Eye (tissue), 1 donor: ENCODE measurements at regions not wholly inside any gene's neighbourhood (a gene's known extent, or its start where the extent isn't known, plus 50 kb on each side); places are given as distances from the start of the nearest gene placed in this dataset.
A peak's percentile ranks its signal among the peaks of the same experiment; 100 is the strongest.

Source experiments
- DNase-seq: peaks from one replicate; pipeline ENCODE4 v3.0.0-alpha.2; 2015

- no peak for DNase-seq
Observed at GRCh38 chr5:158152136-158152535, 293.2 kb upstream of the CLINT1 start.

GRCh38 chr5:158147227-158147626, 288.3 kb upstream of the CLINT1 start:
- no peak for DNase-seq

GRCh38 chr5:158145827-158146226, 286.9 kb upstream of the CLINT1 start:
- DNase-seq, result no peak

- DNase-seq, result no peak
Observed at GRCh38 chr5:158143081-158143480, 284.1 kb upstream of the CLINT1 start.

- DNase-seq, result no peak
Observed at GRCh38 chr5:158142156-158142555, 283.2 kb upstream of the CLINT1 start.

- no peak for DNase-seq
Observed at GRCh38 chr5:158140120-158140731, 281.3 kb upstream of the CLINT1 start.

- no peak for DNase-seq
Observed at GRCh38 chr5:158139161-158139560, 280.2 kb upstream of the CLINT1 start.

- peak; percentile 83 for DNase-seq
Observed at GRCh38 chr5:158135682-158136179, 276.8 kb upstream of the CLINT1 start.

- no peak for DNase-seq
Observed at GRCh38 chr5:158133369-158133768, 274.4 kb upstream of the CLINT1 start.

- DNase-seq, result no peak
Observed at GRCh38 chr5:158127536-158127935, 268.6 kb upstream of the CLINT1 start.

GRCh38 chr5:158126442-158127405, 267.8 kb upstream of the CLINT1 start:
- DNase-seq, result peak; percentile 37

- no peak for DNase-seq
Observed at GRCh38 chr5:158124606-158125316, 265.8 kb upstream of the CLINT1 start.

- DNase-seq, result no peak
Observed at GRCh38 chr5:158123595-158123994, 264.6 kb upstream of the CLINT1 start.

GRCh38 chr5:158121678-158122077, 262.7 kb upstream of the CLINT1 start:
- DNase-seq, result no peak

- no peak for DNase-seq
Observed at GRCh38 chr5:158120760-158121159, 261.8 kb upstream of the CLINT1 start.

- no peak for DNase-seq
Observed at GRCh38 chr5:158119961-158120723, 261.2 kb upstream of the CLINT1 start.

- no peak for DNase-seq
Observed at GRCh38 chr5:158117467-158118160, 258.7 kb upstream of the CLINT1 start.

GRCh38 chr5:158116965-158117364, 258.0 kb upstream of the CLINT1 start:
- no peak for DNase-seq

GRCh38 chr5:158115468-158115867, 256.5 kb upstream of the CLINT1 start:
- no peak for DNase-seq

- DNase-seq, result no peak
Observed at GRCh38 chr5:158108177-158108576, 249.2 kb upstream of the CLINT1 start.

GRCh38 chr5:158100373-158100888, 241.5 kb upstream of the CLINT1 start:
- no peak for DNase-seq
